ENCODE measurements at regions not wholly inside any gene's neighbourhood (a gene's known extent, or its start where the extent isn't known, plus 50 kb on each side); places are given as distances from the start of the nearest gene placed in this dataset.
"Not testable (repeated sequence)": the region's sequence is repeated elsewhere in the genome, so short reads cannot be mapped to it uniquely, and the experiment has no call there.

DNA sequence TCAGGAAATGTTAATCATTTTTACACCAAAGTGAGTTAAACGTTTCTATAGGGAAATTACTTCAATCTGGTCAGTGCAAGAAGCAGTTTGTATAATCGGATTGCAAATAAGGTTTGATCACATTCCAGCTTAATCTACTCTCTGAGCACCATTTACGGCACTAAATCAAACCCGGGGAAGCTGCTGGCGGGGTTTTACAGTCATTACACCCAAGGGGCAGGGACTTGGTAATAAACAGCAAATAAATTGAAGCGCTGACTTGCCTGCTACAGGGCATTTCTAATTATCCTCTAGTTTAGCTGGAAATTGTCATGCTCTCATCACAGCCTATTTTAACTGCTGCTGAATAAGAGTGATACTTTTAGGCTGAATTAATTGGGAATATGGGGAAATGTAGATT is 152.1 kb upstream of the SOX21 start:
- no peaks in the 10 kb centered on the region for H3K9me3 Mint-ChIP-seq
- H3K4me1 Mint-ChIP-seq = peaks cover 19% of the 10 kb centered on the region
- DNase-seq = no peak
- CTCF ChIA-PET = no interaction called here
- H3K27ac Mint-ChIP-seq = no peak overlapping the region
- H3K36me3 Mint-ChIP-seq = no peaks in the 10 kb centered on the region
- H3K4me3 Mint-ChIP-seq = no peak overlapping the region
- peaks cover 9% of the 10 kb centered on the region for H3K27me3 Mint-ChIP-seq

DNA sequence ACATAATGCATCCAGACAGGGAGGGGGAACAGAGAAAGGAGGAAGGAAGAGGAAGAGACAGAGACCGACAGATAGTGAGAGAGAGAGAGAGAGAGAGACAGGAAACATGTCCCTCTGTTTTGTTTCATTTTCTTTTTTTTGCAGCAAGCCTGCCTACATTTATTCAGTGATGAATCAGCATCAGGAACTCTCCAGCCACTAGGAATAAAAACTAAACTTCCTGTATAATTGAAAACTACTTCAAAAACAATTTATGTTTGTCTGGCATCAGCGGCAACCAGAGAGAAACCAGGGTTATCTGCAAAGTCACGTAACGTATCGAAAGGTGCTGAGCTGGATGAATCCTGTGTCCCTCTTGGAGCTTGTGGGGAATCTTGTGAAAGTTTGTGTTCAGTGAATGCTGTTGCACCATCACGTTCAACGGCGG is 148.6 kb upstream of the SOX21 start:
- H3K27me3 Mint-ChIP-seq = peaks cover 9% of the 10 kb centered on the region
- CTCF ChIA-PET = no interaction called here
- peak overlapping the region; percentile 77 for H3K27ac Mint-ChIP-seq
- H3K4me3 Mint-ChIP-seq = peak overlapping the region; percentile 72
- no peaks in the 10 kb centered on the region for H3K36me3 Mint-ChIP-seq
- no peak for DNase-seq
- peaks cover 19% of the 10 kb centered on the region for H3K4me1 Mint-ChIP-seq
- H3K9me3 Mint-ChIP-seq = no peaks in the 10 kb centered on the region

DNA sequence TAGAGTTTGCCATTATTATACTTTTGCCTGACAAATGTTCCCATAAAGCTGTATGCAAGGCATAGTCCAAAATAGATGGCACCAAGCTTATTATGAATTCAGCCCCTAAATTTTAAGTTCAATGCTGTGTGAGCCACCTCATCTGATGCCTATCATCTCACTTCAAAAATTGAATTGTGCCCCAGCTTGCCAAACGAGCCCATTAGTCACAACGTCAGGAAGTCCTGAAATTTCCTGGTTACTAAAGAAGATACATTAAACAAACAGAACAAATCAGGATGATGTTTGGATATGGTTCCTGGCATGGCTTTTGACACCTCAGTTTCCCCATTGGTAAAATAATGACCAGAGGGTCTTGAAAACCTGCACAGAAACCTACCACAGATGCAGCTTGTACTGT is 147.5 kb upstream of the SOX21 start:
- Mint-ChIP-seq H3K4me3 (no peak overlapping the region), H3K36me3 (no peaks in the 10 kb centered on the region), H3K4me1 (peaks cover 19% of the 10 kb centered on the region), H3K9me3 (no peaks in the 10 kb centered on the region), H3K27ac (no peak overlapping the region), H3K27me3 (peaks cover 5% of the 10 kb centered on the region)
- CTCF ChIA-PET = no interaction called here
- DNase-seq = no peak

DNA sequence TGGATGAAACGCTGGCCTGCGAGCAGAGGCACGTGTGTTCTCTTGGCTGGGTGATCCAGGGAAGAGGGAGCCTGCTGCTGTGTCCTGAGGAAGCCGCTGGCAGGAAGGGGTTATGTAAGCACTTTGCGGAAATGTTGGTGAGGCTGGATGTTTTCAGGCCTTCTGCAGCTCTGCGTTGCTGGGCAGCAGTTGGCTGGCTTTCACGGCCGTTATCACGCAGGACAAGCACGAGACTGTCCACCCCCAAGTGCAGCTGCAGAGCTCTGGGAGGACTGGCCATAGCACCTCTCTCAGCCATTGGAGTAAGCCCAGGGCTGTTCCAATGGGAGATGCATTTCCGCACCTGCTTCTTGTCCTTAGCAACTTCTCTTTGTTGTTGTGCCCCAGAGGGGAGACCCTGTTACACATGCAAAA is 146.9 kb upstream of the SOX21 start:
- CTCF ChIA-PET = no interaction called here
- Mint-ChIP-seq H3K27ac (no peak overlapping the region), H3K4me3 (no peak overlapping the region), H3K27me3 (peaks cover 5% of the 10 kb centered on the region), H3K4me1 (peaks cover 19% of the 10 kb centered on the region), H3K9me3 (no peaks in the 10 kb centered on the region), H3K36me3 (no peaks in the 10 kb centered on the region)
- DNase-seq = no peak

DNA sequence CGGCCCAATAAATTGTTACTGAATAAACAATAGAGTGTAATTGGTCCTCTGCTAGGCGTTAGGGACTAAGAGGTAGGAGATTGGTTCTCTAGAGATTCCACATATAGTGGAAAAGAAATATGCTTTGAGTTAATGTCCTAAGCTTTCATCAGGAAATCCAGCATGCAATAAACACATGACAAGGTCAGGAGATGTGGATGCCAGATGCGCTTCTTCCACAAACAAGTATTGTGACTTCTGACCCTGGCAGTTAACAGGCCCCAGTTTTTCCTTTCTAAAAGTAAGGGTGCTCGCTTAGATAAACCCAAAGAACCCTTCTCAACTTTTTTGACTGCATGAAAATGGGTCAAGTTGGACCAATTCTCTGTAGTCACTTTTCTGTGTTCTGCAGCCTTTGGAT is 146.5 kb upstream of the SOX21 start:
- Mint-ChIP-seq H3K4me3 (no peak overlapping the region), H3K36me3 (no peaks in the 10 kb centered on the region), H3K4me1 (peaks cover 19% of the 10 kb centered on the region), H3K27me3 (peaks cover 5% of the 10 kb centered on the region), H3K9me3 (no peaks in the 10 kb centered on the region), H3K27ac (no peak overlapping the region)
- CTCF ChIA-PET = interaction anchor here (0.8 kb wide), 1 partner anchor 1414 kb away, joined by 4 read pairs; no protein-coding TSS in a partner anchor
- DNase-seq = no peak

DNA sequence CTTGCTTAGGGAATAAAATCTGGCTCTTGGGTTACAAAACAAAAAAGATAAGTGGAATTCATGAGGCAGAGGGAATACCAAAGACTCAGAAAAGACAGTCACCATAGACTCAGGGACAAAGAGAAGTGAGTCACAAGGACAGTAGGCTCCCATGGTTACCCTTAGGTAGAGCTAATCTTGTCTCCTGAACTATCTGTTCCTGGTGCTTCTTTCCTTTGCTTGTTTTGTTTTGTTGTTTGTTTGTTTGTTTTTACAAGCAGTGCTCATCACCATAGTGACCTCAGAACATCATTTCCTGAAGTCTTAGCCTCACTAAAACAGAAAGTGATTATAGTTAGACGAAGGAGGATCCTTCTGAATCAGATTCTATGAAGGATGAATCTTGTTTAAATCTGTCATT is 142.3 kb upstream of the SOX21 start:
- H3K27ac Mint-ChIP-seq = no peak overlapping the region
- CTCF ChIA-PET = no interaction called here
- H3K36me3 Mint-ChIP-seq = no peaks in the 10 kb centered on the region
- H3K4me1 Mint-ChIP-seq = peaks cover 2% of the 10 kb centered on the region
- DNase-seq = no peak
- H3K27me3 Mint-ChIP-seq = no peaks in the 10 kb centered on the region
- H3K4me3 Mint-ChIP-seq = no peak overlapping the region
- no peaks in the 10 kb centered on the region for H3K9me3 Mint-ChIP-seq

DNA sequence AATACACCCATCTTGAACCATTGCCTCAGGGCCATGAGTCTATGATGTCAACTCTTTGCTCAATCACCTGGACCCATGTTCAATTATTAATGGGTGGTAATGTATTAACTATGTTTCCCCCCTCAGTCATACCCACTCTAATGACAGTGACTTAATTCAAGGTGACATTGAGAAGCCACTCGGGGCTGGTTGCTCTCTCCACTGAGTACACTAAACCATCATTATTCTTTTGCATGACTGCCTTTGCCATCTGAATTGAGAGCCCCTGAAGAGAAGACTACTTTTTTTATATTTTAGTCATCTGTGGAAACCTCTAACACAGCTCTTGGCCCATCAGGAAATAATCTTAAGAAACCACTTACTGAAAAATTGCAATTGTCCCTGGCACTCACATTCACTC is 139.2 kb upstream of the SOX21 start:
- CTCF ChIA-PET = no interaction called here
- H3K36me3 Mint-ChIP-seq = no peaks in the 10 kb centered on the region
- no peaks in the 10 kb centered on the region for H3K27me3 Mint-ChIP-seq

DNA sequence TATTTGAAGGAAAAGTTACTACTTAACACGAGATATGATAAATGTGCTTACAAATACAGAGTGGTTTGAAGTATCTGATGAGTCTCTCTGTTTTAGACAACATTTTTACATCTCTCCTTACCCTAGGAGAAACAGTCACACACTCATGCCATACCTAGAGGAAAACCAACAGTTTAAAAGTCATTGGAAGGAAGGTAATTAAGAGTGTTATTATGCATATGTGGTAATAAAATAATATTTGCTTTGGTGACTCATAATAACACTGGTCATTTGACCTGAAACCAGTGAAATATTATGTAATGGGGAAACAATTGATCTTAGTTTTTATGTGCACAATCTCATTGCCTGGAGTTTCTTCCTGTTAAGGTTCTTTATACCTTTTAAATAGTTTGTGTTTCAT is 136.9 kb upstream of the SOX21 start:
- no peaks in the 10 kb centered on the region for H3K4me1 Mint-ChIP-seq
- H3K36me3 Mint-ChIP-seq = no peaks in the 10 kb centered on the region
- no peak overlapping the region for H3K4me3 Mint-ChIP-seq
- no peak for DNase-seq
- no peaks in the 10 kb centered on the region for H3K27me3 Mint-ChIP-seq
- no peaks in the 10 kb centered on the region for H3K9me3 Mint-ChIP-seq
- no peak overlapping the region for H3K27ac Mint-ChIP-seq
- CTCF ChIA-PET = no interaction called here

More for the DNA sequence above, 139.2 kb upstream of the SOX21 start:
- no peak overlapping the region for H3K27ac Mint-ChIP-seq
- H3K4me3 Mint-ChIP-seq = no peak overlapping the region
- no peak for DNase-seq
- no peaks in the 10 kb centered on the region for H3K9me3 Mint-ChIP-seq
- no peaks in the 10 kb centered on the region for H3K4me1 Mint-ChIP-seq

DNA sequence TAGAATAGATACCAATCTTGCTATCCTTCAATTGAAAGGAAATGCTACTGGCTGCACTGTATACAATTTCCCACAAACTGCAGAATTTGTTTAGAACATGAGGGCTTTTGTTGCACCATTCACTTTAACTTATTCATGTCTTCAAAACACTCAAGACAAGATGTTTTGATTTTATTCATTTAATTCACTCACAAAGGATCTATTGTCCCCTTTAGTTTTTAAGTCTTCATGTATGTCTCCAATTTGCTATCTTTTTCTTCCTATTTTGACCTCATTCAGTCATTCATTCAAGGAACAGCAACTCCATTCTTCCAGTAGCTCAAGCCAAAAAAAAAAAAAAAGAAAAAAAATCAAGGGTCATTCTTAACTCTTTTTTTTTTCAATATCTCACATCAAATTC is 130.6 kb upstream of the SOX21 start:
- Mint-ChIP-seq H3K27ac (no peak overlapping the region), H3K9me3 (no peaks in the 10 kb centered on the region), H3K27me3 (no peaks in the 10 kb centered on the region), H3K36me3 (no peaks in the 10 kb centered on the region), H3K4me1 (no peaks in the 10 kb centered on the region), H3K4me3 (no peak overlapping the region)
- no peak for DNase-seq
- CTCF ChIA-PET = no interaction called here

DNA sequence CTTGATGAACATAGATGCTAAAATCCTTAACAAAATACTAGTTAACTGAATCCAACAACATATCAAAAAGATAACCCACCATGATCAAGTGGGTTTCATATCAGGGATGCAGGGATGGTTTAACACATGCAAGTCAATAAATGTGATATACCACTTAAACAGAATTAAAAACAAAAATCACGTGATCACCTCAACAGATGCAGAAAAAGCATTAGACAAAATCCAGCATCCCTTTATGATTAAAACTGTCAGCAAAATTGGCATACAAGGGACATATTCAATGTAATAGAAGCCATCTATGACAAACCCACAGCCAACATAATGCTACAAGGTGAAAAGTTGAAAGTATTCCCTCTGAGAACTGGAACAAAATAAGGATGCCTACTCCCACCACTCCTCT is 124.7 kb upstream of the SOX21 start:
- H3K4me3 Mint-ChIP-seq, CTCF ChIA-PET, H3K27me3 Mint-ChIP-seq, DNase-seq, H3K27ac Mint-ChIP-seq, H3K9me3 Mint-ChIP-seq, H3K36me3 Mint-ChIP-seq, H3K4me1 Mint-ChIP-seq: not testable (repeated sequence)

DNA sequence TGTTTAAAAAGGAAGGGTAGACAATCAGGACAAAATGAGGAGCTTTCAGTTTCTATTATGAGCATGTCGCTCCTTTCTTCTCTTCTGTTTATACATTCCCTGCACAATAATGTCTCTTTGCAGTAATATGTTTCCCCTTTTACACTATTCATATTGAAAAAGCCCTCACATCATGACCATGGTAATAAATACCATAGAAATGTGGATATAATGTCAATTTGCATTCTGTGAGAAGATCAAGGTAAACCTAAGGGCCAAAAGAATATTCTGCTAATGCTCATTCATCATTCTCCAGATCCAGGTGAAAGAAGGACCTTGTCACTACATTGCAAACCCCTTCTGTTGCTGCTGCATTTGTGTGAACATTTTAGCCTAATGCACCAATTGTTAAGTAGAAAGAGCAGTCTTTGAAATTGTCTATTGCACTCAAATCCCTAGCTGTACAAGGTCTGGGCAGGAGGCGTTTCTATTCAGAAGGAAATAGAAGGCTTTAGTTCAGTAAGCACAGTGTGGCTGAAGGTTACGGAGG is 117.6 kb upstream of the SOX21 start:
- H3K36me3 Mint-ChIP-seq = no peaks in the 10 kb centered on the region
- no peaks in the 10 kb centered on the region for H3K9me3 Mint-ChIP-seq
- no peak for DNase-seq
- no peak overlapping the region for H3K27ac Mint-ChIP-seq
- peaks cover 4% of the 10 kb centered on the region for H3K27me3 Mint-ChIP-seq
- H3K4me3 Mint-ChIP-seq = no peak overlapping the region
- CTCF ChIA-PET = no interaction called here
- H3K4me1 Mint-ChIP-seq = no peaks in the 10 kb centered on the region

DNA sequence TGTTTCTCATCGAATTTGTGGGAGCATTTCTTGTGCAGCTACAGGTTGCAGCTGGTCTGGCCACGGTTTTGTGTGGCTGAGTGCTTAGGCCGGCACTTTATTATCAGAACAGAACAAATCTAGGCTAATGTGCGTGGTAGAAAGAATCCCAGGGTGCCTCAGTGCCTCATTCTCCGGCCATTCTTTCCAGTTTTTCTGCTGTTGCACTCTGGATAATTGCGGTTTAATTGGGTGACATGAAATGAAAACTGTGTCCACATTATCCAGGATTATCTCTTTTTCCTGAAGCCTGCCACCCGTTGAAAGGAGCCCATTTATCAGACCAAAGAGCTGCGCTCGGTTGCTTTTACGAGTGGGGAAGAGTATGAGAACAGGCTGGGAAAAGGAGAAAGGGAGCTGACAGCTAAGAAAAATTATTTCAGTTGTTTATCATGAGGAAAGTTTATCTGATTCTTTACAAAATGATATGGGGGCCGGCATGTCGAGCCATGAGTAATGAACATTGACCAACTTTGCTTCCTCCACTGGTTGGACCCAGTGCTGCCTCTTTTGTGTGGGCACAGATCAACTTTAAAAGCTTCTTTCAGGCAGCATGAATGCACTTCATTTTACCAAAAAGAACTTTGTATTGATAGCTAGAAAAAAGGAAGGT is 117.0 kb upstream of the SOX21 start:
- no peaks in the 10 kb centered on the region for H3K9me3 Mint-ChIP-seq
- CTCF ChIA-PET = no interaction called here
- H3K4me3 Mint-ChIP-seq = no peak overlapping the region
- no peaks in the 10 kb centered on the region for H3K4me1 Mint-ChIP-seq
- DNase-seq = no peak
- H3K27me3 Mint-ChIP-seq = peaks cover 3% of the 10 kb centered on the region
- no peaks in the 10 kb centered on the region for H3K36me3 Mint-ChIP-seq
- no peak overlapping the region for H3K27ac Mint-ChIP-seq

DNA sequence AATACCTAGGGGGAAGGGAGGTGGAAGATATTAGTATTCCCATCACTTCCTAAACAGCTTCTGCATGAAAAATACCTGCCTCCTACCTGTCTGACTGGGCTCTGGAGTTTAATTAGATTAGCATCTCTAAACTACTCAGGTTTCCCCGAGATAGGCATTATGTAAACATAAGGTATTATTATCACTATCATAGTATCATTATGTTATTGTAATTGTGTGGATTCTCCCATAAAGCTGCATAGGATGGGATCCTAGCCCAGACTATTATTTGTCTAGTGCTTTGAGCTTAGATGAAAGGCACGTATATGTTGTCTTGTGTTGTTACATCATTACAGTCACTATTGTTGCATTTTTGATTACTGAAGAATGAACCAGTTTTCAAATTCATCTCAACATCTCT is 115.2 kb upstream of the SOX21 start:
- no peak overlapping the region for H3K27ac Mint-ChIP-seq
- H3K4me1 Mint-ChIP-seq = no peaks in the 10 kb centered on the region
- no peaks in the 10 kb centered on the region for H3K9me3 Mint-ChIP-seq
- CTCF ChIA-PET = interaction anchor here (1.2 kb wide), 1 partner anchor 8 kb away, joined by 3 read pairs; no protein-coding TSS in a partner anchor
- no peak for DNase-seq
- peaks cover 3% of the 10 kb centered on the region for H3K27me3 Mint-ChIP-seq
- no peak overlapping the region for H3K4me3 Mint-ChIP-seq
- no peaks in the 10 kb centered on the region for H3K36me3 Mint-ChIP-seq

DNA sequence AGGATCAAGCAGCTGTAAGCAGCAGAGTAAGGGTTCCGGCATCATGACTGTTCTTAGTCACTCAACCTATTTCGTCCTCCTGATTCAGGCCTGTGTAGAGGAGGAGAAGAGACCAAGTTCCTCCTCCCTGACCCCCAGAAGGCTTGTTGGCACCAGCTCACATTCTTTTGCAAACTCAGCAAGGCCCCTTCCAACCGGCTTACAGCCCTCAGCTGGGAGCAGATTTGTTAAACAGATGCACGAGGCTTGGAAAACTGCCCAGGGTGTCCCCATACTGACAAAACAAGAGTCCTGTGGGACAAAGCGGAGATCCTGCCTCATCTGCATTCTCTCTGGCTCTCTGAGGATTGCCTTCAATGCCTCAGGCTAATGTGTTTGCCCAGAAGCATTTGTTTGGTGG is 113.2 kb upstream of the SOX21 start:
- Mint-ChIP-seq H3K4me1 (no peaks in the 10 kb centered on the region), H3K9me3 (no peaks in the 10 kb centered on the region), H3K27me3 (peaks cover 3% of the 10 kb centered on the region), H3K27ac (no peak overlapping the region), H3K36me3 (no peaks in the 10 kb centered on the region), H3K4me3 (no peak overlapping the region)
- CTCF ChIA-PET = no interaction called here
- no peak for DNase-seq

DNA sequence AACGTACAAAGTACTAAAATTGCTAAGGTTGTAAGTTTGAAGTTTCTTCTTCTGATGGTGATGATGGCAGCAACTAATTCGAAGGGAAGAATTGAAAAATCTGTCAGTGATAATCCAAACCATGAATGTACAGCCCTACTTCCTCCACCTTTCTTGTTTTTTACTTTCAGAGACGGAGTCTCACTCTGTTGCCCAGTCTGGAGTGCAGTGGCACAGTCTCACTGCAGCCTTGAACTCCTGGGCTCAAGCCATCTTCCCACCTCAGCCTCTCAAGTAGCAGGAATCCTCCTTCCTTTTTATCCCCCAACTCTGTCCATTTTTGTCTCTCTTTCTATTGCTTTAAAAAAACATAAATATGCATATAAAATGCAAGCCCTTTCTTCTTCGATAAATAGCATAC is 112.3 kb upstream of the SOX21 start:
- Mint-ChIP-seq H3K4me1 (no peaks in the 10 kb centered on the region), H3K36me3 (no peaks in the 10 kb centered on the region), H3K9me3 (no peaks in the 10 kb centered on the region), H3K4me3 (no peak overlapping the region), H3K27ac (no peak overlapping the region), H3K27me3 (peaks cover 3% of the 10 kb centered on the region)
- no peak for DNase-seq
- CTCF ChIA-PET = no interaction called here

DNA sequence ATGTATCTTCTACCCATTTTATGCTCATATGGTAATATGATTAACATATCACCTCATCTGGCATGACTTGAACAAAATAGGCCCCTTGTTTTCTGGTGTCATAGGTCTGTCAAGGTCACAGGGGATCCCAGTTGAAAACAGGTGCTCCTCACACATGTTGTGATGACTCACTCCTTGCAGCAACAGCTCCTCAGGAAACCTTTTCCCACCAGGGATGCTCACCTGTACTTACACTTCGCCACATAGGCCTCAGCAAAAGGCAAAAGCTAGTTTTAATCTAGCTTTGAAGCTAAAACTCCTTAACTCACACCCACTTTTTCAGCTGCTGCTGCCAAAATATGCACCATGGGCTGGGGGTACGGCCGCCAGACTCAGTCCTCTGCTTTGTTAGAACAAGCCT is 110.0 kb upstream of the SOX21 start:
- no peaks in the 10 kb centered on the region for H3K9me3 Mint-ChIP-seq
- H3K27ac Mint-ChIP-seq = no peak overlapping the region
- no peaks in the 10 kb centered on the region for H3K4me1 Mint-ChIP-seq
- H3K36me3 Mint-ChIP-seq = no peaks in the 10 kb centered on the region
- H3K27me3 Mint-ChIP-seq = peaks cover 3% of the 10 kb centered on the region
- CTCF ChIA-PET = no interaction called here
- no peak overlapping the region for H3K4me3 Mint-ChIP-seq
- no peak for DNase-seq
